ENCODE measurements at regions not wholly inside any gene's neighbourhood (a gene's known extent, or its start where the extent isn't known, plus 50 kb on each side); places are given as distances from the start of the nearest gene placed in this dataset.

DNA sequence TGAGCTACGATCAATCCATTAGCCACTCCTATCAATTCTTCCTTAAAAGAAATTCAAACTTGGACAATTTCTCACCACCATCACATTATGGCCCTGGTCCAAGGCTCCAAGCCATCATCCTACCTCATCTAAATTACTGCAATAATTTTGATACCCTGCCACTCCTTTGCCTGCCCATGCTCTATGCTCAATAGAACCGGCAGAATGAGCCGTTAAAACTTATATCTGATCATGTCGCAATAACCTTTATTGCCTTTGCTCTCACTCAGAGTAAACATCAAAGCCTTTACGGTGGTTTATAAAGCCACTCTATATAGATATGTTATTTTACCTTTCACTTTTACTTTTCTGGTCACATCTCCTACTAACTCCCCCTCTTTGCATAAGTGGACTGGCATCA lies 2392.1 kb upstream of the RAG2 start:
- TF ChIP-seq POLR2A (IDR thresholded peaks at IDR 0.05; ENCODE audit: low read length) (no peak), GATA1 (IDR thresholded peaks at IDR 0.05; ENCODE audit: low read depth, low read length) (no peak)
